ENCODE measurements at regions not wholly inside any gene's neighbourhood (a gene's known extent, or its start where the extent isn't known, plus 50 kb on each side); places are given as distances from the start of the nearest gene placed in this dataset.

DNA sequence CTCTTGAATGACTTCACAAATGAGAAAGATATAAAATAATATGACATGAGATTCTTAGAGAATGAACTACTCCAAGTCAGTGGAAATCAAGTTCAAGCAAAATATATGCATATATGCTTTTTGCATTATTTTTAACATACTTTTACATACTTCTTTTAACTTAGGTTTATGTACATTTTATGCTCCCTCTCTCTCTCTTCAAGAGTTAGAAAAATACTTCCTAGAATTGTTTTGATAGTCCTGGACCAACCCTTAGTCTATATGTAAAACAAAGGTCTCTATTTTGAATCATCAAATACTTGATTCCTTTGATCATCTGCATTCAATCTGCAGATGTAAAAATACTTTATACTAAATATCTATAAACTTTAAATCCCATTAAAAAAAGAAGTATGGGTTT, 187.8 kb downstream of the DEPDC1B start:
- TF ChIP-seq, protein P1, sequence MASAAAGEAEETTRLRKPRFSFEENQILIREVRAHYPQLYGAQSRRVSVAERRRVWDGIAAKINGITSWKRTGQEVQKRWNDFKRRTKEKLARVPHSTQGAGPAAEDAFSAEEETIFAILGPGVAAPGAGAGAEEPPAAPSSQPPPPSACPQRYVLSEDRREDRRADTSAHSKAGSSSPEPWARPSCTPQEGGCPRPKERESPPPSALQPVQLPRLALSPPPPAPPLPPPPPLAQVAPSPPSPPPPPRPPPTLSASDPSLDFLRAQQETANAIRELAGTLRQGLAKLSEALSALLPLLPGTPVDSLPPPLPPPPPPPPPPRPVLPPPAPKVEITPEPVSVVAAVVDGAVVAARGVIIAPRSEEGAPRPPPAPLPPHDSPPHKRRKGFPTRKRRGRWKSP (CRISPR knock-in tag; IDR thresholded peaks at IDR 0.05): no peak
- TF ChIP-seq POLR2AphosphoS5 (IDR thresholded peaks at IDR 0.05; ENCODE audit: low read depth, low read length) (no peak), ARNT (IDR thresholded peaks at IDR 0.05) (no peak), POLR2A (IDR thresholded peaks at IDR 0.05; ENCODE audit: insufficient read depth in 1 of 2, low read depth in 2 of 2, low read length in 2 of 2) (no peak), ZNF251 (CRISPR knock-in tag; IDR thresholded peaks at IDR 0.05) (no peak)
- TF ChIP-seq, protein P2, sequence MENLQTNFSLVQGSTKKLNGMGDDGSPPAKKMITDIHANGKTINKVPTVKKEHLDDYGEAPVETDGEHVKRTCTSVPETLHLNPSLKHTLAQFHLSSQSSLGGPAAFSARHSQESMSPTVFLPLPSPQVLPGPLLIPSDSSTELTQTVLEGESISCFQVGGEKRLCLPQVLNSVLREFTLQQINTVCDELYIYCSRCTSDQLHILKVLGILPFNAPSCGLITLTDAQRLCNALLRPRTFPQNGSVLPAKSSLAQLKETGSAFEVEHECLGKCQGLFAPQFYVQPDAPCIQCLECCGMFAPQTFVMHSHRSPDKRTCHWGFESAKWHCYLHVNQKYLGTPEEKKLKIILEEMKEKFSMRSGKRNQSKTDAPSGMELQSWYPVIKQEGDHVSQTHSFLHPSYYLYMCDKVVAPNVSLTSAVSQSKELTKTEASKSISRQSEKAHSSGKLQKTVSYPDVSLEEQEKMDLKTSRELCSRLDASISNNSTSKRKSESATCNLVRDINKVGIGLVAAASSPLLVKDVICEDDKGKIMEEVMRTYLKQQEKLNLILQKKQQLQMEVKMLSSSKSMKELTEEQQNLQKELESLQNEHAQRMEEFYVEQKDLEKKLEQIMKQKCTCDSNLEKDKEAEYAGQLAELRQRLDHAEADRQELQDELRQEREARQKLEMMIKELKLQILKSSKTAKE (CRISPR knock-in tag; IDR thresholded peaks at IDR 0.05; ENCODE audit: borderline replicate concordance): no peak
- TF ChIP-seq, protein P3, sequence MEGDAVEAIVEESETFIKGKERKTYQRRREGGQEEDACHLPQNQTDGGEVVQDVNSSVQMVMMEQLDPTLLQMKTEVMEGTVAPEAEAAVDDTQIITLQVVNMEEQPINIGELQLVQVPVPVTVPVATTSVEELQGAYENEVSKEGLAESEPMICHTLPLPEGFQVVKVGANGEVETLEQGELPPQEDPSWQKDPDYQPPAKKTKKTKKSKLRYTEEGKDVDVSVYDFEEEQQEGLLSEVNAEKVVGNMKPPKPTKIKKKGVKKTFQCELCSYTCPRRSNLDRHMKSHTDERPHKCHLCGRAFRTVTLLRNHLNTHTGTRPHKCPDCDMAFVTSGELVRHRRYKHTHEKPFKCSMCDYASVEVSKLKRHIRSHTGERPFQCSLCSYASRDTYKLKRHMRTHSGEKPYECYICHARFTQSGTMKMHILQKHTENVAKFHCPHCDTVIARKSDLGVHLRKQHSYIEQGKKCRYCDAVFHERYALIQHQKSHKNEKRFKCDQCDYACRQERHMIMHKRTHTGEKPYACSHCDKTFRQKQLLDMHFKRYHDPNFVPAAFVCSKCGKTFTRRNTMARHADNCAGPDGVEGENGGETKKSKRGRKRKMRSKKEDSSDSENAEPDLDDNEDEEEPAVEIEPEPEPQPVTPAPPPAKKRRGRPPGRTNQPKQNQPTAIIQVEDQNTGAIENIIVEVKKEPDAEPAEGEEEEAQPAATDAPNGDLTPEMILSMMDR (CRISPR knock-in tag; IDR thresholded peaks at IDR 0.05): no peak
- TF ChIP-seq, protein P4, sequence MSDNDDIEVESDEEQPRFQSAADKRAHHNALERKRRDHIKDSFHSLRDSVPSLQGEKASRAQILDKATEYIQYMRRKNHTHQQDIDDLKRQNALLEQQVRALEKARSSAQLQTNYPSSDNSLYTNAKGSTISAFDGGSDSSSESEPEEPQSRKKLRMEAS (IDR thresholded peaks at IDR 0.05): no peak
